Activated T-cell treated with anti-CD3 and anti-CD28 coated beads, Interleukin-2, amount 50 U/mL, for 72 hours (primary cell): ENCODE measurements at regions not wholly inside any gene's neighbourhood (a gene's known extent, or its start where the extent isn't known, plus 50 kb on each side); places are given as distances from the start of the nearest gene placed in this dataset.
A peak's percentile ranks its signal among the peaks of the same experiment; 100 is the strongest.

ENCODE experiments used
- ATAC-seq, 2 donors: fragments of 150-1000 bp; cut with Tn5 transposase; replicated peaks in 1 of 2; 2 replicates each; pipeline ENCODE4 v1.10.0; 2021; ENCODE audit warnings: moderate library complexity in 2 of 2, mild to moderate bottlenecking in 1 of 2
- DNase-seq, 2 donors: peaks; one replicate each; pipeline ENCODE4 v3.0.0; 2021 to 2022; ENCODE audit warnings: mixed read lengths in 1 of 2
- H3K27ac Mint-ChIP-seq: one replicate; pipeline ENCODE4 v1.8.0; 2022; ENCODE audit warnings: mild to moderate bottlenecking, moderate library complexity, mixed read lengths
- H3K27me3 Mint-ChIP-seq: one replicate; pipeline ENCODE4 v1.8.0; 2022; ENCODE audit warnings: low read depth, mixed read lengths
- H3K36me3 Mint-ChIP-seq, 2 donors: one replicate each; pipeline ENCODE4 v1.8.0; 2022; ENCODE audit warnings: mixed read lengths in 2 of 2, mild to moderate bottlenecking in 1 of 2; ENCODE audit not compliant: insufficient read depth in 2 of 2
- H3K4me1 Mint-ChIP-seq: one replicate; pipeline ENCODE4 v1.8.0; 2022; ENCODE audit warnings: low read depth, mixed read lengths
- H3K4me3 Mint-ChIP-seq, 2 donors: one replicate each; pipeline ENCODE4 v1.8.0; 2022; ENCODE audit warnings: mild to moderate bottlenecking in 2 of 2, mixed read lengths in 2 of 2, moderate library complexity in 2 of 2
- H3K9me3 Mint-ChIP-seq, 2 donors: one replicate each; pipeline ENCODE4 v1.8.0; 2022; ENCODE audit warnings: mixed read lengths in 2 of 2

DNA sequence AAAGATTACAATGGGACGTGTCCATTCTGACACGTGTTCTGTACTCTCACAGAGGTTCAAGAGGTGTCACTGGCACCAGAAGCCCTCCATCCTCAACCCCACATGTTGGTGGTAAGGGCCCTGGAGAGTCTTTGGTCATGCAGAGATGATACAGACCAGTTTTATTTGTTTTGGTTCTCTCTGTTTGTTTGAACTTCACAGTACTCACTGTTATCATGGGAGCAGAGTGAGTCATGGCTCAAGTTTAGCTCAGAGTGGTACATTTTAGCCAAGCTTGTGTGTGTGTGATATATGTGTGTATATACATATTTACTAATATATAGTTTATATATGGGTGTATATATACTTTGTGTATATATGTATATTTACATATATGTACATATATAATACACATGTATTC is 935.6 kb downstream of the GRID1 start:
- no peaks in the 10 kb centered on the region for H3K4me1 Mint-ChIP-seq
- no peak overlapping the region for H3K4me3 Mint-ChIP-seq
- no peaks in the 10 kb centered on the region for H3K27me3 Mint-ChIP-seq
- no peak overlapping the region for H3K27ac Mint-ChIP-seq
- H3K9me3 Mint-ChIP-seq, result no peaks in the 10 kb centered on the region
- ATAC-seq (no peak), DNase-seq (no peak)
- no peaks in the 10 kb centered on the region for H3K36me3 Mint-ChIP-seq

DNA sequence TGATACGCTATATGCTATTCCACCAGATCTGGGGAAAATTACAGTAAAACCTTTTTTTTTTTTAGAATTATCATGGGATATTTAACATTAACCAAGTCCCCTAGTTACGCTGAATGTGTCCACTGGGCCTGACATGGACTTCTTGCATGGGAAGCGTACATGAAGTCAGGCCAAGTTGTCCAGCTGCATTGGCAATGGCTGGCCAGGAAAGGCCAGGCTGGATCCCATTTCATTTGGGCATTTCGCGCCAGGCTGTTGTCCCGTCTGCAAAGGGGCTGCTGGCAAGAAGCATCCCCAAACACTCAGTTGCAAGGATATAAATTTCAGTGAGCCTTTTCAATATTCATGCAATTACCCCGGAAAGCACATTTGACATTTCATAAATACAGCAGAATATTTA is 933.3 kb downstream of the GRID1 start:
- Mint-ChIP-seq H3K4me1 (no peaks in the 10 kb centered on the region), H3K4me3 (no peak overlapping the region), H3K27me3 (peaks cover 9% of the 10 kb centered on the region), H3K27ac (no peak overlapping the region), H3K36me3 (no peaks in the 10 kb centered on the region), H3K9me3 (no peaks in the 10 kb centered on the region)
- no peak for DNase-seq
- no peak for ATAC-seq

DNA sequence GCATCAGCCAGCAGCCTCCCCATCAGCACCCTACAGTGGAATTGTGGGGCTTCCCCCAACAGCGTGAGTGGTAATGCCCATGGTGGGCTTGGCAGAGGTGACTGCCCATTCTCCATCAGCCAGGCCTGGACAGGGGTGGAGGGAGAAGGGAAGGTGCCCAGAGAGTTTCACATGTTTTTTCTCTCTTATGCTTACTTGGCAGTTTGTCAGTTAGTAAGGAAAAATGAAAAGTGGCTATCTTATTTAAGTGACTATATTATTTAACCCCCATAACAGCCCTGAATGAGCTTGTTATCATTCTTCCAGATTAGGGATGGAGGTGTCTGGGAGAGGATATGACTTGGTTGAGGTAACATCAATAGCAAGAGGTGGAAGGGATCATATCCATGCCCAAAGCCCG is 921.7 kb downstream of the GRID1 start:
- H3K27ac Mint-ChIP-seq, result no peak overlapping the region
- H3K4me1 Mint-ChIP-seq, result no peaks in the 10 kb centered on the region
- H3K9me3 Mint-ChIP-seq, result no peaks in the 10 kb centered on the region
- DNase-seq, result no peak
- no peak for ATAC-seq
- no peaks in the 10 kb centered on the region for H3K27me3 Mint-ChIP-seq
- no peaks in the 10 kb centered on the region for H3K36me3 Mint-ChIP-seq
- H3K4me3 Mint-ChIP-seq, result no peak overlapping the region

GRCh38 chr10:85445702-85446101 is 920.9 kb downstream of the GRID1 start:
- Mint-ChIP-seq H3K27me3 (no peaks in the 10 kb centered on the region), H3K27ac (no peak overlapping the region), H3K9me3 (no peaks in the 10 kb centered on the region), H3K36me3 (no peaks in the 10 kb centered on the region), H3K4me1 (no peaks in the 10 kb centered on the region), H3K4me3 (no peak overlapping the region)
- DNase-seq (no peak), ATAC-seq (no peak)

- H3K4me3 Mint-ChIP-seq, result no peak overlapping the region
- H3K4me1 Mint-ChIP-seq, result no peaks in the 10 kb centered on the region
- DNase-seq (no peak), ATAC-seq (peak in 1 of 2 donors; percentile 28)
- no peaks in the 10 kb centered on the region for H3K27me3 Mint-ChIP-seq
- no peaks in the 10 kb centered on the region for H3K36me3 Mint-ChIP-seq
- H3K9me3 Mint-ChIP-seq, result no peaks in the 10 kb centered on the region
- no peak overlapping the region for H3K27ac Mint-ChIP-seq
These were observed 919.8 kb downstream of the GRID1 start for GRCh38 chr10:85446827-85447226.

GRCh38 chr10:85447690-85448089 is 918.9 kb downstream of the GRID1 start:
- H3K36me3 Mint-ChIP-seq, result no peaks in the 10 kb centered on the region
- H3K4me3 Mint-ChIP-seq, result no peak overlapping the region
- H3K27me3 Mint-ChIP-seq, result no peaks in the 10 kb centered on the region
- no peaks in the 10 kb centered on the region for H3K9me3 Mint-ChIP-seq
- H3K27ac Mint-ChIP-seq, result no peak overlapping the region
- DNase-seq, result no peak
- no peak for ATAC-seq
- H3K4me1 Mint-ChIP-seq, result no peaks in the 10 kb centered on the region

DNA sequence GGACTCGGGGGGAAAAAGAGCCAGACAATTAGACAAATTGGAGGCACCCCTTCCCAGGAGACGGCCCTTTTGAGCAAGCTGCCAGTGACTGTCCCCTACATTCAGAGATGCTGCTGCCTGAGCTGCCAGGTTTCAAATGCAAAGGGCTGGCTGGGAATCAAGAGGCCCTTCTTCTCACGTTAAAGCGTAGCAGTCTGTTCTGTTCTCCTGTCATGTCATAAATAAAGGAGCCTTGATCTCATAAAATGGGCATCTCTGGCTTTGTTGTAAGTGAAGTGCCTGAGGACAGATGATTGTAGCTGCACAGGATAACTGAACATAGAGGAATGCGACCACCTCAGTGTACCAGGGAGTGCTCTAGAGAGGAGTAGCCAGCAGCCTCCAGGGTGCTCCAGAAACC is 917.9 kb downstream of the GRID1 start:
- no peak for DNase-seq
- Mint-ChIP-seq H3K4me3 (no peak overlapping the region), H3K27me3 (no peaks in the 10 kb centered on the region), H3K36me3 (no peaks in the 10 kb centered on the region), H3K9me3 (no peaks in the 10 kb centered on the region), H3K4me1 (no peaks in the 10 kb centered on the region), H3K27ac (no peak overlapping the region)
- no peak for ATAC-seq

GRCh38 chr10:85454386-85454785 is 912.2 kb downstream of the GRID1 start:
- Mint-ChIP-seq H3K36me3 (no peaks in the 10 kb centered on the region), H3K27me3 (peaks cover 8% of the 10 kb centered on the region), H3K9me3 (no peaks in the 10 kb centered on the region), H3K4me1 (no peaks in the 10 kb centered on the region), H3K4me3 (no peak overlapping the region), H3K27ac (no peak overlapping the region)
- ATAC-seq (no peak), DNase-seq (no peak)

GRCh38 chr10:85457191-85457590 is 909.4 kb downstream of the GRID1 start:
- Mint-ChIP-seq H3K27me3 (peaks cover 8% of the 10 kb centered on the region), H3K27ac (no peak overlapping the region), H3K9me3 (no peaks in the 10 kb centered on the region), H3K4me3 (no peak overlapping the region), H3K36me3 (no peaks in the 10 kb centered on the region), H3K4me1 (no peaks in the 10 kb centered on the region)
- DNase-seq, result no peak
- ATAC-seq, result no peak

DNA sequence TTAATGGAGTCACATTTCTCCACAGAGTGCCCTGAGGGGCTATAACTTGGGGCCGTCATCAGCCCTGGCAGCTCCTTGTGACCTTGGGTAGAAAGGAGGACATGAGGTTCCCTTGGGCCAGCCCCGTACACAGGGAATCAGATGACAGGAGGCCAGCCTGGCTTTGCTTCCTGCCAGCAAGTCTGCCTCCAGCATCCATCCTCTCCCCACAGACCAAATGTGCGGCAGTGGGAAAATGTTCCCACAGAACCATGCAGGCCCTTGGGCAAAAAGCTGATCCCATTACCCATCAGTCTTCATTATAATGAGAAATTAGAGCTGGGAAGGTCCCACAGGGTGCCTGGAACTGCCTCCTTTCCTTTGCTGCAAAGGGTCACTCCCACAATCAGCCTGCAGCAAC is 908.3 kb downstream of the GRID1 start:
- Mint-ChIP-seq H3K27ac (no peak overlapping the region), H3K9me3 (no peaks in the 10 kb centered on the region), H3K27me3 (peaks cover 8% of the 10 kb centered on the region), H3K4me1 (no peaks in the 10 kb centered on the region), H3K36me3 (no peaks in the 10 kb centered on the region), H3K4me3 (no peak overlapping the region)
- no peak for DNase-seq
- ATAC-seq, result no peak

DNA sequence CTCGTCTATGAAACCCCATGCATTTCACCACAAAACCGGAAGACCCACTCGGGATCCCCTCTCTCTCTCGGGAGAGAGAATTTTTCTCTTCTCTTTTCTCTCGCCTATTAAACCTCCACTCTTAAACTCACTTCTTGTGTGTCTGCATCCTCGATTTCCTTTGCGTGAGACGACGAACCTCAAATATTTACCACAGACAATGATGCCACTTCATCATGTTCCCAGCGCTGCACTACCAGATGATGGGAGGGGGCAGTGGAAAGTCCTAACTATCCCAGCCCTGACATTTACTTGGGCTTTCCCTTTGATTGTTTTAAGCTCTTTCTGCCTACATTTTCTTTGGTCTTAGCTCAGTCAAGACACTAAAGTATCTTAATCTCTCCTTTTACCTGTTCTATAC is 906.7 kb downstream of the GRID1 start:
- Mint-ChIP-seq H3K4me1 (no peaks in the 10 kb centered on the region), H3K9me3 (no peaks in the 10 kb centered on the region), H3K4me3 (no peak overlapping the region), H3K27me3 (peaks cover 22% of the 10 kb centered on the region), H3K36me3 (no peaks in the 10 kb centered on the region), H3K27ac (no peak overlapping the region)
- ATAC-seq, result no peak
- no peak for DNase-seq

DNA sequence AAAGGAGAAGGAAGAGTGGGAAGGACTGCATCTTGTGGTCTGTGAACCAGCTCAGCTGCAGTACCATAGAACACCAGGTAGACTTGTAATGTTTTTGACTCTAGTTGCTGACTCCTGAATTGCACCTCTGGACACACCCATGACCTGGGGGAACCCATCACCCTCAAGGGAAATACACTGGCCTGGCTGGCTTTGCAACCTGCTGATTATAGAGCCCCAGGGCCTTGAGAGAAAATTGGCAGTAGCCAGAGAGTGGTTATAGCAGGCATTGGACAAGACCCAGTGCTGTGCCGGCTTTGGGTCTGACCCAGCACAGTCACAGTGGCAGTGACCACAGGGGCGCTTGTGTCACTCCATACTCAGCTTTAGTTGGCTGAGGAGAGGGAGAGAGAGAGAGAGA is 902.3 kb downstream of the GRID1 start:
- Mint-ChIP-seq H3K9me3 (peaks cover 0 to 2% of the 10 kb centered on the region in 2 donors), H3K4me1 (no peaks in the 10 kb centered on the region), H3K27ac (no peak overlapping the region), H3K4me3 (no peak overlapping the region), H3K27me3 (peaks cover 19% of the 10 kb centered on the region), H3K36me3 (no peaks in the 10 kb centered on the region)
- no peak for DNase-seq
- ATAC-seq, result no peak

- ATAC-seq (no peak), DNase-seq (no peak)
These were observed 888.6 kb downstream of the GRID1 start for GRCh38 chr10:85477979-85478378.

GRCh38 chr10:85490431-85490830 is 876.2 kb downstream of the GRID1 start:
- Mint-ChIP-seq H3K4me3 (no peak overlapping the region), H3K9me3 (no peaks in the 10 kb centered on the region), H3K4me1 (no peaks in the 10 kb centered on the region), H3K27ac (no peak overlapping the region), H3K27me3 (no peaks in the 10 kb centered on the region), H3K36me3 (no peaks in the 10 kb centered on the region)
- ATAC-seq (no peak), DNase-seq (no peak)

More at GRCh38 chr10:85477979-85478378, 888.6 kb downstream of the GRID1 start:
- no peaks in the 10 kb centered on the region for H3K4me1 Mint-ChIP-seq
- no peak overlapping the region for H3K4me3 Mint-ChIP-seq
- no peaks in the 10 kb centered on the region for H3K9me3 Mint-ChIP-seq
- H3K27ac Mint-ChIP-seq, result no peak overlapping the region
- H3K27me3 Mint-ChIP-seq, result no peaks in the 10 kb centered on the region
- H3K36me3 Mint-ChIP-seq, result no peaks in the 10 kb centered on the region

- Mint-ChIP-seq H3K27me3 (no peaks in the 10 kb centered on the region), H3K36me3 (no peaks in the 10 kb centered on the region), H3K4me1 (no peaks in the 10 kb centered on the region), H3K9me3 (no peaks in the 10 kb centered on the region), H3K4me3 (no peak overlapping the region), H3K27ac (no peak overlapping the region)
- ATAC-seq (no peak), DNase-seq (no peak)
These were observed 874.9 kb downstream of the GRID1 start for GRCh38 chr10:85491652-85492051.
